Astrocyte (in vitro differentiated cells and primary cell): ENCODE measurements at regions not wholly inside any gene's neighbourhood (a gene's known extent, or its start where the extent isn't known, plus 50 kb on each side); places are given as distances from the start of the nearest gene placed in this dataset.

Experiments
- DNase-seq: peaks from one replicate; pipeline ENCODE4 v3.0.0-alpha.2; 2010; ENCODE audit warnings: low read depth
- FAIRE-seq: peaks from 2 replicates; lab custom pipeline; 2011; peaks lifted over from hg19 to GRCh38; lab: Jason Lieb, UNC
- H2AFZ ChIP-seq: 2 replicates; pipeline ENCODE4 v1.6.0; 2012; ENCODE audit warnings: low read depth, low read length, inconsistent platforms
- H3K27ac ChIP-seq: 2 replicates; pipeline ENCODE4 v1.5.1; 2011; ENCODE audit warnings: low read depth, low read length, inconsistent platforms
- H3K27me3 ChIP-seq: 2 replicates; pipeline ENCODE4 v1.6.0; 2011; ENCODE audit warnings: low read length, inconsistent platforms; ENCODE audit not compliant: insufficient read depth
- H3K36me3 ChIP-seq: 2 replicates; pipeline ENCODE4 v1.5.1; 2011; ENCODE audit warnings: low read length, inconsistent platforms; ENCODE audit not compliant: insufficient read depth
- H3K4me1 ChIP-seq: 2 replicates; pipeline ENCODE4 v1.5.1; 2011; ENCODE audit warnings: low read length, inconsistent platforms; ENCODE audit not compliant: insufficient read depth
- H3K4me2 ChIP-seq: 2 replicates; pipeline ENCODE4 v1.6.0; 2012; ENCODE audit warnings: low read length, inconsistent platforms
- H3K4me3 ChIP-seq: 2 replicates; pipeline ENCODE4 v1.5.1; 2011; ENCODE audit warnings: low read depth, mild to moderate bottlenecking, low read length, inconsistent platforms; ENCODE audit not compliant: insufficient read depth
- H3K79me2 ChIP-seq: 2 replicates; pipeline ENCODE4 v1.6.0; 2012; ENCODE audit warnings: mild to moderate bottlenecking, low read length, inconsistent platforms; ENCODE audit not compliant: insufficient read depth
- H3K9ac ChIP-seq: 2 replicates; pipeline ENCODE4 v1.6.0; 2012; ENCODE audit warnings: mild to moderate bottlenecking, low read length, inconsistent platforms
- H3K9me3 ChIP-seq: 2 replicates; pipeline ENCODE4 v1.5.1; 2012; ENCODE audit warnings: low read depth, mild to moderate bottlenecking, low read length, inconsistent platforms; ENCODE audit not compliant: insufficient read depth
- H4K20me1 ChIP-seq: 2 replicates; pipeline ENCODE4 v1.6.0; 2012; ENCODE audit warnings: low read length, inconsistent platforms; ENCODE audit not compliant: insufficient read depth
- H3K27ac Mint-ChIP-seq: one replicate; pipeline ENCODE4 v1.8.0; 2021; ENCODE audit warnings: mild to moderate bottlenecking, mixed read lengths; ENCODE audit not compliant: unreplicated experiment
- H3K27me3 Mint-ChIP-seq: one replicate; pipeline ENCODE4 v1.8.0; 2021; ENCODE audit warnings: low read depth, mixed read lengths; ENCODE audit not compliant: unreplicated experiment
- H3K36me3 Mint-ChIP-seq: one replicate; pipeline ENCODE4 v1.8.0; 2021; ENCODE audit warnings: low read depth, mixed read lengths; ENCODE audit not compliant: unreplicated experiment
- H3K4me1 Mint-ChIP-seq: one replicate; pipeline ENCODE4 v1.8.0; 2021; ENCODE audit warnings: low read depth, mixed read lengths; ENCODE audit not compliant: unreplicated experiment
- H3K4me3 Mint-ChIP-seq: one replicate; pipeline ENCODE4 v1.8.0; 2021; ENCODE audit warnings: mild to moderate bottlenecking, moderate library complexity, mixed read lengths; ENCODE audit not compliant: unreplicated experiment
- H3K9me3 Mint-ChIP-seq: one replicate; pipeline ENCODE4 v1.8.0; 2021; ENCODE audit warnings: mild to moderate bottlenecking, mixed read lengths; ENCODE audit not compliant: unreplicated experiment
- CTCF ChIP-seq: IDR thresholded peaks from 2 replicates; pipeline ENCODE4 v1.5.1; 2011; ENCODE audit warnings: low read depth, mild to moderate bottlenecking, inconsistent platforms, low read length, moderate library complexity; ENCODE audit not compliant: insufficient read depth
- EZH2 ChIP-seq: IDR thresholded peaks from 2 replicates; pipeline ENCODE4 v1.6.1; 2012; ENCODE audit warnings: mild to moderate bottlenecking, low read length, inconsistent platforms; ENCODE audit not compliant: insufficient read depth

- Histone ChIP-seq H2AFZ (no peak overlapping the region), H3K9me3 (no peaks in the 10 kb centered on the region), H3K4me3 (no peak overlapping the region), H3K27ac (no peak overlapping the region), H3K27me3 (no peaks in the 10 kb centered on the region), H3K9ac (no peak overlapping the region), H3K4me1 (no peaks in the 10 kb centered on the region), H3K4me2 (no peak overlapping the region), H4K20me1 (no peaks in the 10 kb centered on the region), H3K36me3 (no peaks in the 10 kb centered on the region), H3K79me2 (no peaks in the 10 kb centered on the region)
- no peak for DNase-seq
- TF ChIP-seq CTCF (no peak), EZH2 (no peak)
- H3K9me3 Mint-ChIP-seq, result no peaks in the 10 kb centered on the region
- no peak overlapping the region for H3K27ac Mint-ChIP-seq
- H3K4me1 Mint-ChIP-seq, result peaks cover 4% of the 10 kb centered on the region
- FAIRE-seq, result no peak
- no peak overlapping the region for H3K4me3 Mint-ChIP-seq
- no peaks in the 10 kb centered on the region for H3K27me3 Mint-ChIP-seq
- H3K36me3 Mint-ChIP-seq, result no peaks in the 10 kb centered on the region
Observed at GRCh38 chr14:21861153-21861552, 187.5 kb upstream of the OR4E1 start.

GRCh38 chr14:21860172-21860571 lies 186.6 kb upstream of the OR4E1 start:
- no peak for DNase-seq
- Histone ChIP-seq H3K4me2 (no peak overlapping the region), H2AFZ (no peak overlapping the region), H3K27me3 (no peaks in the 10 kb centered on the region), H3K4me3 (no peak overlapping the region), H4K20me1 (no peaks in the 10 kb centered on the region), H3K9me3 (no peaks in the 10 kb centered on the region), H3K79me2 (no peaks in the 10 kb centered on the region), H3K9ac (no peak overlapping the region), H3K36me3 (no peaks in the 10 kb centered on the region), H3K4me1 (no peaks in the 10 kb centered on the region), H3K27ac (no peak overlapping the region)
- FAIRE-seq, result no peak
- H3K27me3 Mint-ChIP-seq, result no peaks in the 10 kb centered on the region
- no peak for TF ChIP-seq CTCF
- no peak for TF ChIP-seq EZH2
- no peaks in the 10 kb centered on the region for H3K36me3 Mint-ChIP-seq
- no peak overlapping the region for H3K4me3 Mint-ChIP-seq
- H3K27ac Mint-ChIP-seq, result no peak overlapping the region
- peaks cover 4% of the 10 kb centered on the region for H3K4me1 Mint-ChIP-seq
- H3K9me3 Mint-ChIP-seq, result no peaks in the 10 kb centered on the region

DNA sequence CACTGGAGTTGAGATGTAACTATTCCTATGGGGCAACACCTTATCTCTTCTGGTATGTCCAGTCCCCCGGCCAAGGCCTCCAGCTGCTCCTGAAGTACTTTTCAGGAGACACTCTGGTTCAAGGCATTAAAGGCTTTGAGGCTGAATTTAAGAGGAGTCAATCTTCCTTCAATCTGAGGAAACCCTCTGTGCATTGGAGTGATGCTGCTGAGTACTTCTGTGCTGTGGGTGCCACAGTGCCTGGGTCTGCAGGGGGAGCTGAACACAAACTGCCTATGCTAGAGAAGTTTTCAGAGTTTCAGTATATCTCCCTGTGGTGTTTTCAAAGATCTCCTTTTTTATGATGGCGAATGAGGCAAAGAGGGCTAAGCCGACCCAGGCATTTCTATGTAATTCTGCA lies 179.2 kb upstream of the OR4E1 start:
- FAIRE-seq, result no peak
- Histone ChIP-seq H3K4me1 (no peaks in the 10 kb centered on the region), H3K27me3 (no peaks in the 10 kb centered on the region), H3K4me3 (no peak overlapping the region), H3K4me2 (no peak overlapping the region), H3K27ac (no peak overlapping the region), H4K20me1 (no peaks in the 10 kb centered on the region), H3K9ac (no peak overlapping the region), H3K9me3 (no peaks in the 10 kb centered on the region), H3K79me2 (no peaks in the 10 kb centered on the region), H2AFZ (no peak overlapping the region), H3K36me3 (no peaks in the 10 kb centered on the region)
- Mint-ChIP-seq H3K36me3 (no peaks in the 10 kb centered on the region), H3K27ac (no peak overlapping the region), H3K9me3 (no peaks in the 10 kb centered on the region), H3K27me3 (no peaks in the 10 kb centered on the region), H3K4me3 (no peak overlapping the region), H3K4me1 (no peaks in the 10 kb centered on the region)
- TF ChIP-seq EZH2 (no peak), CTCF (no peak)
- no peak for DNase-seq
